Activated naive CD4-positive, alpha-beta T cell treated with anti-CD3 and anti-CD28 coated beads, Interleukin-2, amount 50 U/mL, for 72 hours (primary cell): ENCODE measurements at regions not wholly inside any gene's neighbourhood (a gene's known extent, or its start where the extent isn't known, plus 50 kb on each side); places are given as distances from the start of the nearest gene placed in this dataset.

Experiments used
- ATAC-seq, 2 donors: fragments of 150-1000 bp; cut with Tn5 transposase; 2 replicates each; pipeline ENCODE4 v1.10.0; 2021; ENCODE audit warnings: mild to moderate bottlenecking in 2 of 2, moderate library complexity in 2 of 2
- DNase-seq, 2 donors: peaks; one replicate each; pipeline ENCODE4 v3.0.0; 2021 to 2022; ENCODE audit warnings: low spot score in 2 of 2
- H3K27ac Mint-ChIP-seq, 2 donors: one replicate each; pipeline ENCODE4 v1.8.0; 2022; ENCODE audit warnings: mild to moderate bottlenecking in 2 of 2, mixed read lengths in 2 of 2
- H3K36me3 Mint-ChIP-seq, 2 donors: one replicate each; pipeline ENCODE4 v1.8.0; 2022; ENCODE audit warnings: mixed read lengths in 2 of 2
- H3K9me3 Mint-ChIP-seq, 2 donors: one replicate each; pipeline ENCODE4 v1.8.0; 2022; ENCODE audit warnings: mixed read lengths in 2 of 2

DNA sequence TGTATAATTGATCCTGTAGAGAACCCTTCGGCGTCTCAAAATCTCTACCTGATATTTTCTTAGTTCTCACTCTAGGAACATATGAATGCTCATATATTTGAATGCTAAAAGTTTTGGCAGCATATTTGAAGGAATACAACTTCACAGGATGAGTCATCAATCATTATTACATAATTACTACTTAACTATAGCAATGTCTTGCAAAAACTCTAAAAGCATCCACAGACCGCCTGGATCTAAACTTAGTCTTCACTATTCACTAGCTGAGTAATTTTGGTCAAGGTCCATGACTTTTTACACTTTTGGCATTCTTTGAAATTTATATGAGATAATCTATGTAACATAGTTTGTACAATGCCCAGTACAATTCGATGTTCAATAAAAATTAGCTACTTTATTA is 194.7 kb downstream of the DTHD1 start:
- no peaks in the 10 kb centered on the region for H3K36me3 Mint-ChIP-seq
- H3K9me3 Mint-ChIP-seq = no peaks in the 10 kb centered on the region
- no peak overlapping the region for H3K27ac Mint-ChIP-seq
- DNase-seq (no peak), ATAC-seq (no peak)

DNA sequence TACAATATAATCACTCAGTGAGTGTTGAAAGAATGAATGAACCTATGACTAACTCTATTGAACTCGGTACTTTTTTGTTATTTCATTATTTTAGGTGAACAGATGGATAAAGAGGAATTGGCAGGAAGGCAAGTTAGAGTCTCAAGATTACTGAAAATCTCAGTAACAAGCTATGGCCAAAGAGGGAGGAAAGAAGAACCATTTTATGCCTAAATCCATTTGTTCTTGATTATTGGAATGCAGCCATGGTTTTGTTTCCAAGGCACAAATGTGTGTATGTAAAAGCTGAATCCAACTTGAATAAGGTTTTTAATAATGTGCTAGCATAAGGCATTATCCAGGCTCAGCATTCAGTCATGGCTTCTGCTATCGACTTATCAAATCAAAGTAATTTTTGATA is 196.4 kb downstream of the DTHD1 start:
- no peak for ATAC-seq
- no peaks in the 10 kb centered on the region for H3K9me3 Mint-ChIP-seq

DNA sequence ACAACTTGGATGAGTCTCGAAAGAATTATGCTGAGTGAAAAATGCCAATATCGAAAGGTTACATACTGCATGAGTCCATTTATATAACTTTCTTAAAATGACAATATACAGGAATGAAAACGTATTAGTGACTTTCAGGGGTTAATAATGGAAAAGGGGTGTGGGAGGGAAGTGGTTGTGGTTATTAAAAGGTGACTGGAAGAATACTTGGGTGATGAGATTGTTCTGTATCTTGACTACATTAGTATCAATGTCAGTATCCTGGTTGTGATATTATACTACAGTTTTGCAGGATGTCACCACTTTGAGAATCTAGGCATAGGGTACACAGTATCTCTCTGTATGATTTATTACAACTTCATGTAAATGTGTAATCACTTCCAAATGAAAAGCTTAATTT is 204.5 kb downstream of the DTHD1 start:
- no peak for ATAC-seq

More for the DNA sequence above, 196.4 kb downstream of the DTHD1 start:
- DNase-seq = no peak
- Mint-ChIP-seq H3K36me3 (no peaks in the 10 kb centered on the region), H3K27ac (no peak overlapping the region)

DNA sequence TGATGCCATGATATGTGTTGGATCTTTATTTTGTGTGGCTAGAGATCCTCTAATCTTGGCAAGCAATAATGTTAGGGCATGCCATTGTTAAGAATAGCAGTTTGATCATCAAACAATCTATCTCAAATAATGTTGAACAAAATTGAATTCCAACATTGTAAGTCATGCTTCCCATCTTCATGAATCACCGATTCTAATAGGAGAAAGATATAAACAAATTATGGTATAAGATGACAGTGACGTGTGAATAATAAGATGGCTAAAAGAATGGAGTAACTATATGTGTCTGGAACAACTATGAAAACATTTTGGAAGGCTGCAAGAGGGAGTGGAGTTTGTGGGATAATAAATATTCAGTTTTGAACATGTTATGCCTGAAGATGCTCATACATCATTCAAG is 208.4 kb downstream of the DTHD1 start:
- DNase-seq (no peak), ATAC-seq (no peak)
- Mint-ChIP-seq H3K27ac (no peak overlapping the region), H3K36me3 (no peaks in the 10 kb centered on the region), H3K9me3 (peaks cover 0 to under 1% of the 10 kb centered on the region in 2 donors)

More for the DNA sequence above, 204.5 kb downstream of the DTHD1 start:
- Mint-ChIP-seq H3K9me3 (peaks cover 0 to 3% of the 10 kb centered on the region in 2 donors), H3K36me3 (no peaks in the 10 kb centered on the region), H3K27ac (no peak overlapping the region)
- DNase-seq = no peak

DNA sequence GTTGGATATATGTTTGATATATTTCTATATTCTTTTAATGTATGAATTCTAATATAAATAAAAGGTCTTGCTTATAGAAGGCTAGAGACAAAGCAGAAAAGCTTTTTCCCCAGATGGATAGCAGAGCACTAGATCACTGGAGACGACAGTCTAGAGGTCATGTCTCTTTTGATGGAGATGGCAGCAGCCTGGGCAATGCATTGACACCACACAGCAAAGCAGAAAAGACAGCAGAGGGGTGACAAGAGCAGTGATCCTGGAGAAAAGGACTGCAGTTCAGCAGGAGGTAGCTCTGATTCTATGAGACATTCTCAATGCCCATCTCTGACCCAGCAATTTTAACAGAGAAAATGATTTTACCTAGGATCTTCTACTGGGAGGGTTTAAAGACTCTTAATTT is 210.6 kb downstream of the DTHD1 start:
- no peak for DNase-seq
- Mint-ChIP-seq H3K36me3 (no peaks in the 10 kb centered on the region), H3K27ac (no peak overlapping the region), H3K9me3 (peaks cover 0 to 3% of the 10 kb centered on the region in 2 donors)
- ATAC-seq = no peak

DNA sequence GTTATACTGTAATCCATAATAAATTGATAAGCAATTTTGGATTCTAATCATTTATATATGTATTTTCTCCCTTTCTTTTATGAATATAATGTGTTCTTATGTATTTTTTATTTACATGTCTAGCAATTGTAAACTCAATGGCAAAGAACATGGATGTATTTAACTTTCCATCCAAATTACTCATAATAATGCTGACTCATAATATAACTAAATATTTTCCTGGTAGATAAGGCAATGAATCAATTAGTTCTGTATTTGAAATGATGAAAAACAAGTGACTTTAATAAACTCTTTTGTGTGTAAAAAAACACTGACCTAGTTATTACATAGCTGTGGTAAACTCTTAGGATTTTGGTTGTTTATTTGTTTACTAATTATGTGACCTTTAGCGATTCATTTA is 211.2 kb downstream of the DTHD1 start:
- H3K36me3 Mint-ChIP-seq = no peaks in the 10 kb centered on the region
- no peak for DNase-seq
- H3K27ac Mint-ChIP-seq = no peak overlapping the region
- no peak for ATAC-seq
- peaks cover 0 to 3% of the 10 kb centered on the region in 2 donors for H3K9me3 Mint-ChIP-seq

DNA sequence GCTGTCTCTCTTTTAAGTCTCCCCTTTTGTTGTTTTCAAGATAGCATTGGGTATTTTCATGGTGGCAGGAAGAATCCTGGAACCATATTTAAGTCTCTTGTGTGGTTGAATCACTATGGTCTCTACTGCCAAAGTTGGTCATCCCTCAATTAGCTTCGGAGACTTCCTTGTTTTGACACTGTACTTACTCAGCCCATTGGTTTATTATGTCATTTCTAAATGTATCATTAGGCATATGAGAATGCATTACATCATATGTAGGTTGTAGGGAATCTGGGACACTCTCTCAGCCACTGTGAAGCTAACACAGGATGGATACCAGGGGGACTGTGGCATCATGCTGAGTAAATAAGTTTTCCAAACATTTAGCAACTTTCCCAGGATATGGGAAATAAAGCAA is 211.8 kb downstream of the DTHD1 start:
- no peaks in the 10 kb centered on the region for H3K36me3 Mint-ChIP-seq
- no peak for DNase-seq
- no peak for ATAC-seq
- peaks cover 0 to 3% of the 10 kb centered on the region in 2 donors for H3K9me3 Mint-ChIP-seq
- no peak overlapping the region for H3K27ac Mint-ChIP-seq

DNA sequence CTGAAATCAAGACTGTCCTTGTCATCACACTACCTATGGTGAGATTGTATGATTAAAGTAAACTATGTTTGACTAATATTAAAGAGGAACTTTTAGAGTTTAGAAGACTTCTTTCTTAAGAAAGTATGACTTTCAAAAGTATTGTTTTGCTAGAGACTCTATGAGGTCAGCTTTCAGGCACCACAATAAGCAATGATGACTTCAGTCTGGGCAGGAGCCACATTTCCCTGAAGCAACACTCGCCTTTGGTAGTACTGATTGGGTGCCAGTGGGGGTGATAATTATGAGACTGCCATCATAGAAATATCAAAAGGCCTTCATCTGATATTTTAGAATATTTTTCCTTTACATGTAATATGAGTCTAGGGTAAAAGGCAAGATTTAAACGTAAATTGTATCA is 212.6 kb downstream of the DTHD1 start:
- ATAC-seq (no peak), DNase-seq (no peak)
- no peak overlapping the region for H3K27ac Mint-ChIP-seq
- no peaks in the 10 kb centered on the region for H3K36me3 Mint-ChIP-seq
- peaks cover 0 to 3% of the 10 kb centered on the region in 2 donors for H3K9me3 Mint-ChIP-seq

DNA sequence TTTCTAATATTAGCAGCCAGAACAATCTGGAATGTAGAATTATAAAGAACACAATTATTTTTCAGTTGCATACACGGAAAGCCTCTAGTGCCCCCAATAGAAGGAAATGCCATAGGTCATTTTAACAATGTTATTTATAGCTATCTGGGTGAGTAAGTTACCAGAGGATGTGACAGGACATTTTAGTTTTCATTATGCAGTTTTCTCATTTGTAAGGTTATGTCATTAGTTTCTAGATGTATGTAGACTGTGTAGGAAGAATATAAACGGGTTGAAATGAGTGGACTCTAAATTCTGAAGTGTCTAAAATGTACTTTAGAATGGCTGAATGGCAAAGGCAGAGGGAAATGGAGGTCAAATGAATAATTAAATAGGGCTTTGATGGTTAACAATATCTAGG is 213.3 kb downstream of the DTHD1 start:
- peaks cover 0 to 3% of the 10 kb centered on the region in 2 donors for H3K9me3 Mint-ChIP-seq

DNA sequence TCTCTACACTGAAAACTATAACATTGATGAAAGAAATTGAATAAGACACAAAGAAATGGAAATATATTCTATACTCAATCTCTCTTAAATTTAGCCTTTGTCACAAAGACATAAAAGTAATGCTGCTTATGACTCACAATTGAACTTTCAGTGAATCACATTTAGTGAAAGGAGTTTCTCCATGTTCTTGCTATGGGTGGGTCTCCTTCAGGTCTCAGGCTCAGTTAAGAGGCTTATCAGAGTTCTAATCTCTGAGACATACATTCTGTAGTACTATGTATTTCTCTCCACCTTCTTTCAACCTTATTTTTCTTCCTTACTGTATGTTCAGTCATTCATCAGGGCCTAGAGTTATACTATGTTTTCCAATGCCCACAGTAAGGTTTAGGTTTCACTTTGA is 220.9 kb downstream of the DTHD1 start:
- peak; percentile 73 to 83 for ATAC-seq
- H3K36me3 Mint-ChIP-seq = no peaks in the 10 kb centered on the region

More for the DNA sequence above, 213.3 kb downstream of the DTHD1 start:
- DNase-seq (no peak), ATAC-seq (no peak)
- Mint-ChIP-seq H3K36me3 (no peaks in the 10 kb centered on the region), H3K27ac (no peak overlapping the region)

DNA sequence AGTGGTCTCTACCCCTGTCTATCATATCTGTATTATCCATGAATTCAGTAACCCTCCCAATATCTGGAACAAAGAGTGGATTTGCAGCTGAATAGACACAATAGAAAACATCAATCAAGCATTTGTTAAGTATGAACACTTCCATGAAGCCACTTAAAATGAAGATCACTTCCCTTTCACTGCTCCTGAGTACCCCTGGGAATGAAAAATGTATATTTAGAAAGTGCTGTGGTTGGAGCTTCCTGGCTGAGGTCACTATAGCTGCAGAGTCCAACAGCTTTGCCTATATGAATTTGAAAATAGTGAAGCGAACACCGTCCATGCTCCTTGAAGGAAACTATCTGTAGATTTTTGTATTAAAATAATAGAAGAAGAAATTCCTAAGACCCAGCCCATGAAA is 227.0 kb downstream of the DTHD1 start:
- Mint-ChIP-seq H3K27ac (no peak overlapping the region), H3K9me3 (no peaks in the 10 kb centered on the region), H3K36me3 (no peaks in the 10 kb centered on the region)
- ATAC-seq (no peak), DNase-seq (no peak)

More for the DNA sequence above, 220.9 kb downstream of the DTHD1 start:
- DNase-seq = no peak
- H3K27ac Mint-ChIP-seq = no peak overlapping the region
- peaks cover 0 to 3% of the 10 kb centered on the region in 2 donors for H3K9me3 Mint-ChIP-seq

DNA sequence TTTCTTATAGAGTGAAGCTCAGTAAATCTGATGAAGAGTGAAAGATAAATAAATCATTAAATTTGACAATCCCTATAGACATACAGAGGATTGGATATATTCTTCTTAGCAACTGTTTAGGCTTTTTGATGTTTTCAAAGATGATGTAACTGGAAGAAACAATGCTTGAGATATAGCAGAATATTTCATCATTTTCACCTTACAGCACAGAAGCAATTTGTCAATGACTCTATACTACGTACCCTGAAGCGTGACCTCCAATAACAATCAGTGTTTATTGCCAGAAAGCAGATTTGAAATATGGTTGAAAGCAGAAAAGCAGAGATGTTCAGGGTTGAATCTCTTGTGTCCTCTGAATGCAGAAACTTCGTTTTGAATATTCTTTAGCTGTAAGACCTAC is 228.4 kb downstream of the DTHD1 start:
- Mint-ChIP-seq H3K36me3 (no peaks in the 10 kb centered on the region), H3K27ac (no peak overlapping the region), H3K9me3 (no peaks in the 10 kb centered on the region)
- ATAC-seq = no peak
- DNase-seq = no peak

DNA sequence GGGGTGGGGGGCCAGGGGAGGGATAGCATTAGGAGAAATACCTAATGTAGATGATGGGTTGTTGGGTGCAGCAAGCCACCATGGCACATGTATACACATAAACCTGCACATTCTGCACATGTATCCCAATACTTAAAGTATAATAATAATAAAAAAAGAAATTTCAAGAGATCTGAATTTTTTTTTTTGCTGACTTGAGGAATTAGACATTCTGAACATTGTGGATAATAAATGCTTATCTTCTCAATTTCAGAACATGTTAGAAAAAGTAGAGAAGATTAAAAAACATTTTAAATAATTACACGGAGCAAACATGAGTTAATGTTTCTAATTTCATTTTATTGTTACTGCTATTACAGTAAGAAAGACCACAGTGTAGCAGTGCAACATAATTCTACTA is 230.4 kb downstream of the DTHD1 start:
- no peak for DNase-seq
- Mint-ChIP-seq H3K36me3 (no peaks in the 10 kb centered on the region), H3K9me3 (no peaks in the 10 kb centered on the region), H3K27ac (no peak overlapping the region)
- no peak for ATAC-seq

DNA sequence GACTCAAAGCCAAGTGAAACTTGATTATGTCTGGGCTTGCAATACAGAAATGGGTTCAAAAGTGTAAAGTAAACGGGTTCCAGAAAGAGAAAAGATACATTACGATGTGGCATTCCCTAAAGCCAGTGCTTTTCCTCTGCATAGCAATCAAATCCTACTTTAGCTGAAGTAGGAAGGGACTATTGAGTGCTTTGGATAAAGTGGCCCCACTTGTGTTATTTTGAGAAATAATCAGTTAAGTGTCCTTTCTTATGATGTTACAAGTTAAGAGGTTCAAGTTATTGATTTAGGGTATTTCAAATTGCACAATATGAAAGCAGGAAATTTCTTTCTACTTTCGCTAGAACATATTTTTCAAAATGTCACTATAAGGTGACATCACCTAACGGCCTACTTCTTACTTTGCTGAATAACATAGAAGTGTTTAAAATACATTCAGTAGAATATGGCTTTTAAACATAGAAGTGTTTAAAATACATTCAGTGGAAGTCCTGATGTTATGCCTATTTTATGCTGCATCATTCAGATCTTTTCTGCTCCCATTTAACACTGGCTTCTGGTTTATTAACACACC is 235.2 kb downstream of the DTHD1 start:
- DNase-seq = no peak
- H3K27ac Mint-ChIP-seq = no peak overlapping the region
- no peak for ATAC-seq
- H3K36me3 Mint-ChIP-seq = peaks cover 0 to 4% of the 10 kb centered on the region in 2 donors
- peaks cover 0 to 6% of the 10 kb centered on the region in 2 donors for H3K9me3 Mint-ChIP-seq

DNA sequence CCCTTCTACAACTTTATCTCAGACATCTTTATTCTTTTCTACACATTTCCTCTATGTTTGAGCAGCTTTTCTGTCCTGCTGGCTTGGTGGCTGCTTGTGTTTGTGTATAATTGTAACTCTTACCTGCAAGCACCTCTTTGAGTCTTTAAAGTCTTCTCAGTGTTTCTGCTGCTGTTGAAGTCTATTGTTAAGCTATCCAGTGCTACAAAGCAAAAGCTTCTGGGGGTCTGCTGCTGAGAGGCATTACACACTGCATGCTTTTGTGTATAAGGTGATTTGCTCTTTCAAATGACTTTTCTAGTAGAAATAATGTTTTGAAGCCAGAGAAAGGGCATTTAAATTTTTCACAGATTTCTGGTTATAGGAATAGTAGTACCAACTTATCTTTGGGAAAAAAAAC is 241.8 kb downstream of the DTHD1 start:
- Mint-ChIP-seq H3K27ac (no peak overlapping the region), H3K36me3 (peaks cover 2 to 11% of the 10 kb centered on the region in 2 donors), H3K9me3 (peaks cover 2 to 14% of the 10 kb centered on the region in 2 donors)
- ATAC-seq (no peak), DNase-seq (no peak)

DNA sequence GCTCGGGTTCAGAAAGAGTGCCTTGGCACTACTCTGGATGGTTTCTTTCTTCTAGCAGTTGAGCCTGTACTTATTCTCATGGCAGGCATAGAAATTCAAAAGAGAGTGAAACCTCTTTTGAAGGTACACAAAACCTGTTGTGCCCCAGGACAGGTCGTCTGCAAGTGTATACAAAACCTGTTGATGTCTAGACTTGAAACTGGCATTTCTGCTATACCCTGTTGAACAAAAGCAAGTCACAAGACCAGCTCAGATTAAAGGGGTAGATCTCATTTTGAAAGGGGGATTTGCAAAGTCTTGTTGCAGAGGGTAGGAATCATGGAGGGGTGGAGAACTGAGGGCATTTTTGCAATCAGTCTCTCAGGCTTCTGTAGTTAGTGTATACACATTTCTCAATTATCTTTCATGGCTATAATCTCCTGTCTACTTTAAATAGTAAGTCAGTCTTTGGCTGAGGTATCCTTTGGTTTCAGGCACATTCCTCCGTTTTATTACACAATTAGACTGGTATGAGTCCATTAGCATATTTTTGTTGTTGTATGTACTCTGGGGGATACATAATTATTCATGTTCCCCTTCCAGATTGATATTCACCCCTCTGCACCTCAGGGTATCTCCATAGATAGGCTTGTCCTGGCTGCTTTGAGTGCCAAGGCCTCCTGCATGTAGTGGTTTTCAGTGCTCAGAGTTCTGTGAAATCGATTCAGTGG is 251.4 kb downstream of the DTHD1 start:
- ATAC-seq (no peak), DNase-seq (no peak)
- Mint-ChIP-seq H3K36me3 (peaks cover 5 to 14% of the 10 kb centered on the region in 2 donors), H3K27ac (peak overlapping the region in 1 of 2 donors; percentile 16), H3K9me3 (peaks cover 12 to 16% of the 10 kb centered on the region in 2 donors)

DNA sequence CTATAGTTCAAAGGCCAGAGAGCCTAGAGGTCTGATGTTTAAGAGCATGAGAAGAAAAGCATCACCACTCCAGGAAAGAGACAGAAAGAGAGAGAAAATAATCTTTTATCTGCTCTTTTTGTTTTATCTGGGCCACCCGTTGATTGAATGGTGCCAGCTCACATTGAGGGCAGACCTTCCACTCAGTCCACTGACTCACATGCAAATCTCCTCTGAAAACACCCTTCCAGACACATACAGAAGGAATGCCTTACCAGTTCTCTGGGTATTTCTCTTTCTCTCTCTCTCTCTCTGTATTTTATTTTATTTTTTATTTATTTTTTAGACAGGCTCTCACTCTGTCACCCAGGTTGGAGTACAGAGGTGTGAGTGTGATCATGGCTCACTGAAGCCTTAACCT is 252.5 kb downstream of the DTHD1 start:
- Mint-ChIP-seq H3K9me3 (peaks cover 3 to 7% of the 10 kb centered on the region in 2 donors), H3K27ac (no peak overlapping the region)

DNA sequence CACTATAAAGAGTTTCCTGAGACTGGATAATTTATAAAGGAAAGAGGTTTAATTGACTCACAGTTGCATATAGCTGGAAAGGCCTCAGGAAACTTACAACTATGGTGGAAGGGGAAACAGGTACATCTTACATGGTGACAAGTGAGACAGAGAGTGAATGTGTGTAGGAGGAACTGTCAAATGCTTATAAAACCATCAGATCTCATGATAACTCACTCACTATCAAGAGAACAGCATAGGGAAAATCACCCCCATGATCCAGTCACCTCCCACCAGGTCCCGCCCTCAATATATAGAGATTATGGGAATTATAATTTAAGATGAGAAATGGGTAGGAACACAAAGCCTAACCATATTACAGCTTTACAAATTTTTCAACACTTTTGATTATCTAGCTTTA is 266.0 kb downstream of the DTHD1 start:
- no peaks in the 10 kb centered on the region for H3K36me3 Mint-ChIP-seq

More for the DNA sequence above, 252.5 kb downstream of the DTHD1 start:
- H3K36me3 Mint-ChIP-seq = peaks cover 0 to 5% of the 10 kb centered on the region in 2 donors
- DNase-seq (no peak), ATAC-seq (no peak)

More for the DNA sequence above, 266.0 kb downstream of the DTHD1 start:
- no peak for ATAC-seq
- DNase-seq = no peak
- no peak overlapping the region for H3K27ac Mint-ChIP-seq
- no peaks in the 10 kb centered on the region for H3K9me3 Mint-ChIP-seq
